A549 (cell line): ENCODE measurements at regions not wholly inside any gene's neighbourhood (a gene's known extent, or its start where the extent isn't known, plus 50 kb on each side); places are given as distances from the start of the nearest gene placed in this dataset.

Source experiments
- CTCF ChIP-seq: fragments of >200 bp; sonication (Bioruptor Twin); formaldehyde crosslinking; IDR thresholded peaks from 3 replicates; pipeline ENCODE4 v1.5.1; 2016
- POLR2A ChIP-seq: IDR thresholded peaks from 2 replicates; pipeline ENCODE4 v1.6.1; 2012; ENCODE audit warnings: mild to moderate bottlenecking, low read length

DNA sequence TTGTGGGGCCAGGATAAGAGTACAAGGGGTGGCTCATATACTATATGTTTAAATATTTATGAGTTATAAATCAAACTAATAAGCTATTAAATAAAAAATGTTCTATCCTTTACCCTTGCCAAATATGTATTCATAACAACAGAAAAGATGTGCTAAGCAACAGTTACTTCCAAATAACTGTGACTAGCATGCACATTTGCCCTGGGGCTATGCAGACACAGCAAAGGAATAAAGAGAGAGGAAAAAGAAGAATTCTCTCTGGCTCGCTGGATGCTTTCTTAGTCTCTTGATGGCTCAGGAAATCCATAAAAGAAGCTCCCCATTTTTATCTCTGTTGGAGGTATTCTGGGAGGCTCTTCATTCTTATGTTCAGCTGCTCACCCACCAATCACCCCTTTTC is 182.4 kb upstream of the ATP10B start:
- TF ChIP-seq CTCF (no peak), POLR2A (no peak)
